ENCODE measurements at regions not wholly inside any gene's neighbourhood (a gene's known extent, or its start where the extent isn't known, plus 50 kb on each side); places are given as distances from the start of the nearest gene placed in this dataset.

DNA sequence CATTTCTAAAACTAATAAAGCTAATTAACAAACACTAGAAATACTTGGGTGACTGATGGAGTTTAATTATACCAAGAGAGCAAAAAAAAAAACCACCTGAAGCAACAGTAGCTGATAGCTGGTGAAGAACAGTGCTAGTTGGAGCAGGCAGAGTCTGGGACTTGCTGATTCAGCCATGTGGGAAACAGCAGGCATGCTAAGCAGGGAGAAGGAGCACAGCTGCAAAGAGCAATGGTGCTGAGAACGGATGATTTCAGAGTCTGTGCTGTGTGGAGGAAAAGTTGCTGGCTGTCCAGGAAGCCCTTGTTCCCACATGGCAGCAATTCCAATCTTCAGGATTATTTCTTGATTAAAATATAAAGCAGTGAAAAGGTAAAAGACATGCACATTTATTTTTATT is 68.8 kb downstream of the NPY1R start:
- Histone ChIP-seq H3K9ac (ENCODE audit: low read length) (no peak overlapping the region), H3K36me3 (ENCODE audit: insufficient read depth, low read length) (no peaks in the 10 kb centered on the region), H3F3A (ENCODE audit: insufficient read depth, low read length) (no peaks in the 10 kb centered on the region), H3K9me2 (ENCODE audit: low read depth, low read length) (no peaks in the 10 kb centered on the region; the same call in 1 of the 2 replicates), H3K4me1 (ENCODE audit: insufficient read depth, low read length, severe bottlenecking) (no peaks in the 10 kb centered on the region), H4K20me1 (ENCODE audit: insufficient read depth, low read length) (no peaks in the 10 kb centered on the region), H3K27me3 (ENCODE audit: insufficient read depth, low read length) (no peaks in the 10 kb centered on the region), H3K4me3 (ENCODE audit: low read depth, low read length, poor library complexity, severe bottlenecking) (no peak overlapping the region), H3K79me2 (ENCODE audit: insufficient read depth, low read length) (no peaks in the 10 kb centered on the region), H3K9me3 (ENCODE audit: low read length) (no peaks in the 10 kb centered on the region), H3K4me2 (ENCODE audit: low read length) (no peak overlapping the region), H3K27ac (ENCODE audit: low read depth, low read length, poor library complexity, severe bottlenecking) (no peak overlapping the region), H2AFZ (ENCODE audit: low read length) (no peak overlapping the region)
- no peak for TF ChIP-seq EZH2 (IDR thresholded peaks at IDR 0.05; ENCODE audit: borderline replicate concordance, low read length)
- TF ChIP-seq, protein P1, sequence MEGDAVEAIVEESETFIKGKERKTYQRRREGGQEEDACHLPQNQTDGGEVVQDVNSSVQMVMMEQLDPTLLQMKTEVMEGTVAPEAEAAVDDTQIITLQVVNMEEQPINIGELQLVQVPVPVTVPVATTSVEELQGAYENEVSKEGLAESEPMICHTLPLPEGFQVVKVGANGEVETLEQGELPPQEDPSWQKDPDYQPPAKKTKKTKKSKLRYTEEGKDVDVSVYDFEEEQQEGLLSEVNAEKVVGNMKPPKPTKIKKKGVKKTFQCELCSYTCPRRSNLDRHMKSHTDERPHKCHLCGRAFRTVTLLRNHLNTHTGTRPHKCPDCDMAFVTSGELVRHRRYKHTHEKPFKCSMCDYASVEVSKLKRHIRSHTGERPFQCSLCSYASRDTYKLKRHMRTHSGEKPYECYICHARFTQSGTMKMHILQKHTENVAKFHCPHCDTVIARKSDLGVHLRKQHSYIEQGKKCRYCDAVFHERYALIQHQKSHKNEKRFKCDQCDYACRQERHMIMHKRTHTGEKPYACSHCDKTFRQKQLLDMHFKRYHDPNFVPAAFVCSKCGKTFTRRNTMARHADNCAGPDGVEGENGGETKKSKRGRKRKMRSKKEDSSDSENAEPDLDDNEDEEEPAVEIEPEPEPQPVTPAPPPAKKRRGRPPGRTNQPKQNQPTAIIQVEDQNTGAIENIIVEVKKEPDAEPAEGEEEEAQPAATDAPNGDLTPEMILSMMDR (IDR thresholded peaks at IDR 0.05; ENCODE audit: low read length) = no peak

- H3K36me3 ChIP-seq (ENCODE audit: insufficient read depth, low read length) = no peaks in the 10 kb centered on the region
- no peak for TF ChIP-seq EZH2 (IDR thresholded peaks at IDR 0.05; ENCODE audit: borderline replicate concordance, low read length)
- TF ChIP-seq, protein P1 (IDR thresholded peaks at IDR 0.05; ENCODE audit: low read length) = no peak
- H3F3A ChIP-seq (ENCODE audit: insufficient read depth, low read length) = no peaks in the 10 kb centered on the region
- H3K4me3 ChIP-seq (ENCODE audit: low read depth, low read length, poor library complexity, severe bottlenecking) = no peak overlapping the region
- H2AFZ ChIP-seq (ENCODE audit: low read length) = no peak overlapping the region
- H3K27ac ChIP-seq (ENCODE audit: low read depth, low read length, poor library complexity, severe bottlenecking) = no peak overlapping the region
- H3K9me2 ChIP-seq (ENCODE audit: low read depth, low read length) = no peaks in the 10 kb centered on the region; the same call in 1 of the 2 replicates
- no peaks in the 10 kb centered on the region for H3K9me3 ChIP-seq (ENCODE audit: low read length)
- H4K20me1 ChIP-seq (ENCODE audit: insufficient read depth, low read length) = no peaks in the 10 kb centered on the region
- no peaks in the 10 kb centered on the region for H3K4me1 ChIP-seq (ENCODE audit: insufficient read depth, low read length, severe bottlenecking)
- no peaks in the 10 kb centered on the region for H3K79me2 ChIP-seq (ENCODE audit: insufficient read depth, low read length)
- H3K27me3 ChIP-seq (ENCODE audit: insufficient read depth, low read length) = no peaks in the 10 kb centered on the region
- no peak overlapping the region for H3K9ac ChIP-seq (ENCODE audit: low read length)
- no peak overlapping the region for H3K4me2 ChIP-seq (ENCODE audit: low read length)
These were observed 75.6 kb downstream of the NPY1R start for GRCh38 chr4:163256680-163257343.

GRCh38 chr4:163251204-163251603 is 81.2 kb downstream of the NPY1R start:
- H3K79me2 ChIP-seq (ENCODE audit: insufficient read depth, low read length) = no peaks in the 10 kb centered on the region

More at GRCh38 chr4:163251204-163251603, 81.2 kb downstream of the NPY1R start:
- H4K20me1 ChIP-seq (ENCODE audit: insufficient read depth, low read length) = no peaks in the 10 kb centered on the region
- H3F3A ChIP-seq (ENCODE audit: insufficient read depth, low read length) = no peaks in the 10 kb centered on the region
- no peaks in the 10 kb centered on the region for H3K9me3 ChIP-seq (ENCODE audit: low read length)
- TF ChIP-seq, protein P1 (IDR thresholded peaks at IDR 0.05; ENCODE audit: low read length) = peak; percentile 22; the same call in 1 of the 2 replicates
- TF ChIP-seq EZH2 (IDR thresholded peaks at IDR 0.05; ENCODE audit: borderline replicate concordance, low read length) = no peak
- no peak overlapping the region for H3K27ac ChIP-seq (ENCODE audit: low read depth, low read length, poor library complexity, severe bottlenecking)
- no peaks in the 10 kb centered on the region for H3K4me1 ChIP-seq (ENCODE audit: insufficient read depth, low read length, severe bottlenecking)
- no peaks in the 10 kb centered on the region for H3K9me2 ChIP-seq (ENCODE audit: low read depth, low read length)
- H3K4me3 ChIP-seq (ENCODE audit: low read depth, low read length, poor library complexity, severe bottlenecking) = no peak overlapping the region
- no peak overlapping the region for H2AFZ ChIP-seq (ENCODE audit: low read length)
- no peaks in the 10 kb centered on the region for H3K27me3 ChIP-seq (ENCODE audit: insufficient read depth, low read length)
- no peak overlapping the region for H3K9ac ChIP-seq (ENCODE audit: low read length)
- no peak overlapping the region for H3K4me2 ChIP-seq (ENCODE audit: low read length)
- no peaks in the 10 kb centered on the region for H3K36me3 ChIP-seq (ENCODE audit: insufficient read depth, low read length)

Measured in OCI-LY1 (cell line).